PFSK-1 (cell line): ENCODE measurements at regions not wholly inside any gene's neighbourhood (a gene's known extent, or its start where the extent isn't known, plus 50 kb on each side); places are given as distances from the start of the nearest gene placed in this dataset.

Source experiments
- FOXP2 ChIP-seq: optimal IDR thresholded peaks from 2 replicates; pipeline ENCODE3; 2011; ENCODE audit warnings: borderline replicate concordance, control low read depth, inconsistent platforms; ENCODE audit not compliant: insufficient read depth; ENCODE audit errors: extremely low read length, extremely low read depth
- POLR2AphosphoS5 ChIP-seq: IDR thresholded peaks from 2 replicates; pipeline ENCODE4 v1.6.1; 2012; ENCODE audit warnings: low read depth, mild to moderate bottlenecking, control low read depth, low read length, moderate library complexity
- SIN3A ChIP-seq: IDR thresholded peaks from 2 replicates; pipeline ENCODE4 v1.6.1; 2012; ENCODE audit warnings: mild to moderate bottlenecking, low read length, moderate library complexity, borderline replicate concordance; ENCODE audit not compliant: insufficient read depth
- TAF1 ChIP-seq: IDR thresholded peaks from 2 replicates; pipeline ENCODE4 v1.6.1; 2012; ENCODE audit warnings: low read length, control low read depth, borderline replicate concordance; ENCODE audit not compliant: insufficient read depth
- TF ChIP-seq, protein P1 (sequence below), 2 experiments: IDR thresholded peaks; 2 replicates each; pipeline versions ENCODE4 v1.6.1 to v1.8.0; 2011 to 2012; ENCODE audit warnings: low read depth in 2 of 2, low read length in 2 of 2, control low read depth in 1 of 2, inconsistent platforms in 1 of 2, mild to moderate bottlenecking in 1 of 2, moderate library complexity in 1 of 2; ENCODE audit not compliant: insufficient read depth in 1 of 2

DNA sequence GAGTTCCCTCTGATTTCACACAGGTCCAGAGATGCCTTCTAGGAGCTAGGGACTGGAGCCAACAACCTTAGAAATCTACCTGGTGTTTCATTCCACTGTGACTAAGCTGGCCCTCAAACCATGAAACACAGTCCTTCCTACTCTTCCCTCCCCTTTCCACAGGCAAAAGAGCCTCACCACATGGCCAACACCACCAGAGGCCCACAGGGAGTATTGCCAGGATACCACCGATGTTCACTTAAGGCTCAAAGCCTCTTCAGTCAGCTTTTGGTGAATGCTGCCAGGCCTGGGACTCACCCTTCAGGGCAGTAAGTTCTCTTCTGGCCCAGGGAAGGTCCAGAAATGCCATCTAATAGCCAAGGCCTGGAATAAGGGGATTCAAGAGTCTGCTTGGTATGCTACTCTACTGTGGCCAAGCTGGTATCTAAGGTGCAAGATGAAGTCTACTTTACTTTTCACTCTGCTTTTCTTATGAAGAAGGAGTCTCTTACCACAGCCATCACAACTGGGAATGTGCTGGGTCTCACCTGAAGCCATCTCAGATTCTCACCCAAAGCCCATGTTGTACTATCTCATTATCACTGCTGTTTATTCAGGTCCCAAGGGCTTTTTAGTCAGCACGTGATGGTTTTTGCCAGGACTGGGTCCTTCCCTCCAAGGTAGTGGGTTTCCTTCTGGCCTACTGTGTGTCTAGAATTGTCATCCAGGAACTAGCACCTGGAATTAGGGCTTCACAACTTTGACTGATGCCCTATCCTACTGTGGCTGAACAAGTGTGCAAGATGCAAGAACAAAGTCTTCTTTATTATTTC lies 1018.4 kb downstream of the TAF11L14 start:
- no peak for TF ChIP-seq SIN3A
- TF ChIP-seq POLR2AphosphoS5 = no peak
- TF ChIP-seq FOXP2 = no peak
- no peak for TF ChIP-seq TAF1
- TF ChIP-seq, protein P1, sequence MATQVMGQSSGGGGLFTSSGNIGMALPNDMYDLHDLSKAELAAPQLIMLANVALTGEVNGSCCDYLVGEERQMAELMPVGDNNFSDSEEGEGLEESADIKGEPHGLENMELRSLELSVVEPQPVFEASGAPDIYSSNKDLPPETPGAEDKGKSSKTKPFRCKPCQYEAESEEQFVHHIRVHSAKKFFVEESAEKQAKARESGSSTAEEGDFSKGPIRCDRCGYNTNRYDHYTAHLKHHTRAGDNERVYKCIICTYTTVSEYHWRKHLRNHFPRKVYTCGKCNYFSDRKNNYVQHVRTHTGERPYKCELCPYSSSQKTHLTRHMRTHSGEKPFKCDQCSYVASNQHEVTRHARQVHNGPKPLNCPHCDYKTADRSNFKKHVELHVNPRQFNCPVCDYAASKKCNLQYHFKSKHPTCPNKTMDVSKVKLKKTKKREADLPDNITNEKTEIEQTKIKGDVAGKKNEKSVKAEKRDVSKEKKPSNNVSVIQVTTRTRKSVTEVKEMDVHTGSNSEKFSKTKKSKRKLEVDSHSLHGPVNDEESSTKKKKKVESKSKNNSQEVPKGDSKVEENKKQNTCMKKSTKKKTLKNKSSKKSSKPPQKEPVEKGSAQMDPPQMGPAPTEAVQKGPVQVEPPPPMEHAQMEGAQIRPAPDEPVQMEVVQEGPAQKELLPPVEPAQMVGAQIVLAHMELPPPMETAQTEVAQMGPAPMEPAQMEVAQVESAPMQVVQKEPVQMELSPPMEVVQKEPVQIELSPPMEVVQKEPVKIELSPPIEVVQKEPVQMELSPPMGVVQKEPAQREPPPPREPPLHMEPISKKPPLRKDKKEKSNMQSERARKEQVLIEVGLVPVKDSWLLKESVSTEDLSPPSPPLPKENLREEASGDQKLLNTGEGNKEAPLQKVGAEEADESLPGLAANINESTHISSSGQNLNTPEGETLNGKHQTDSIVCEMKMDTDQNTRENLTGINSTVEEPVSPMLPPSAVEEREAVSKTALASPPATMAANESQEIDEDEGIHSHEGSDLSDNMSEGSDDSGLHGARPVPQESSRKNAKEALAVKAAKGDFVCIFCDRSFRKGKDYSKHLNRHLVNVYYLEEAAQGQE (IDR thresholded peaks at IDR 0.05; ENCODE audit: insufficient read depth in 1 of 2, low read depth in 2 of 2, low read length in 2 of 2) = no peak

DNA sequence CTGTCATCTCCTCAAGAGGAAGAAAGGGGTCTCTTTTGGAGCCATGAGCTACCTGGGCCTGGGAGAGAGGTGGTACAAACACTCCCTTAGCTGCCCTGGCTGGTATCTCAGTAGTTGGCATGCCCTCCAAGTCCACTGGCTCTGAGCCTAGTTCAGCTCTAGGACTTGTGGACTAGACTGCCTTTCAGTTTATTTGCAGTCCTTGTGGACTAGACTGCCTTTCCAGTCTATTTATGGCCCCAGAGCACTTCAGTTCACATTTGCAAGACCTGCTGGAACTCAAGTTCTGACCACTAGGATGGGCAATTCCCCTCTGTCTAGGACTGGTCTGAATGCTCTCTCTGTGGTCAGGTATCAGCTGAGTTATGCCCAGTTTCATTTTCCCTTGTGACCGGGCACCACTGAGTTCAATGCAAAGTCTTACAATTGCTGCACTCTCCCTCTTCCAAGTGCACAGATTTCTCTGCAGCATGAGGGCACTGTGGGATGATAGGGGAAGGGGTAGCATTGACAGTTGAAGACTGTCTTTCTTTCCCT lies 1019.0 kb downstream of the TAF11L14 start:
- TF ChIP-seq FOXP2 (no peak), TAF1 (no peak), SIN3A (no peak), POLR2AphosphoS5 (no peak)
- TF ChIP-seq, protein P1 (IDR thresholded peaks at IDR 0.05; ENCODE audit: insufficient read depth in 1 of 2, low read depth in 2 of 2, low read length in 2 of 2) = no peak

DNA sequence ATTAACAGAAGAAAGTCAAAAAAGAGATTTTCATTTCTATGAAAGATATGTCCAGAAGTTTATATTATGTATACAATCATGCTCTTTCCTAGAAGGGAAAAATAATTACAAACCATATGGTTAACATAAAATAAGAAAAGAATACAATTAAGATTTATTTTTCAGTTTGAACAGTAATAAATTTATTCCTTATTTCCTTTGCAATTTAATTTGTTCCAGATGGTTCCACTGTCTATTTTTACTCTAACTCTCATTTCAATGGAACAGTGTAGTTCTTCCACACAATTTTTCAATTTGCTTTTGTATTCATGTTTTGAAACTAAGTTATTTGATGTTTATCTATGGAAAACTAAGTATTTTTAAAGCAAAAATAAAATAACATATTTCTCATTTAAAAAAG lies 1026.3 kb downstream of the TAF11L14 start:
- TF ChIP-seq POLR2AphosphoS5 (no peak), SIN3A (no peak), TAF1 (no peak), FOXP2 (no peak)
- TF ChIP-seq, protein P1 (IDR thresholded peaks at IDR 0.05; ENCODE audit: insufficient read depth in 1 of 2, low read depth in 2 of 2, low read length in 2 of 2) = no peak

DNA sequence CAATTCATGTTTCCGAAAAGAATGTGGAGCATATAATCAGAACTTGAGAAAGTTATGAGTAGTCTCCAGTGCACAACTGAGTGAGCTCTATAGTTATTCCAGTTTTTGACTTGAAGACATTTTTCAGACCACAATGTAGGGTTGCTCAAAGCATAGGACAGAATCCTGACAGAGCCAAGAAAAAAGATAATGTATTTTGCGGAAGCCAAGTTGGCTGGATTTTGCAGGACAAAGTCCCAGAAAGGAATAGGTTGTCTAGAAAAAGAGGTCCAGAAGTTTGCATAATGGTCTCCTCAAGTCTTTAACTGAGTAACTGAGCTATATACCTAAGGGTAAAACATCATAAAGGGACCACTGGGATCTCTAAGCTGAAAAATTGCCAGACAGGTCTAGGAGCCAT lies 1028.0 kb downstream of the TAF11L14 start:
- TF ChIP-seq FOXP2 = no peak
- TF ChIP-seq, protein P1 (IDR thresholded peaks at IDR 0.05; ENCODE audit: insufficient read depth in 1 of 2, low read depth in 2 of 2, low read length in 2 of 2) = no peak
- no peak for TF ChIP-seq SIN3A
- TF ChIP-seq POLR2AphosphoS5 = no peak
- TF ChIP-seq TAF1 = no peak
